T-helper 1 cell treated with Interleukin-12 subunit alpha and Interleukin-12 subunit beta and Interleukin-4 antibody, amounts not matched to agents 30 ng/mL and 1 ng/mL, for 36 hours (primary cell): ENCODE measurements at regions not wholly inside any gene's neighbourhood (a gene's known extent, or its start where the extent isn't known, plus 50 kb on each side); places are given as distances from the start of the nearest gene placed in this dataset.

Experiments used
- intact Hi-C: fragments of 100-400 bp; cut with micrococcal nuclease; formaldehyde crosslinking; loops from one replicate; pipeline ENCODE4 v1.15.1; 2024

DNA sequence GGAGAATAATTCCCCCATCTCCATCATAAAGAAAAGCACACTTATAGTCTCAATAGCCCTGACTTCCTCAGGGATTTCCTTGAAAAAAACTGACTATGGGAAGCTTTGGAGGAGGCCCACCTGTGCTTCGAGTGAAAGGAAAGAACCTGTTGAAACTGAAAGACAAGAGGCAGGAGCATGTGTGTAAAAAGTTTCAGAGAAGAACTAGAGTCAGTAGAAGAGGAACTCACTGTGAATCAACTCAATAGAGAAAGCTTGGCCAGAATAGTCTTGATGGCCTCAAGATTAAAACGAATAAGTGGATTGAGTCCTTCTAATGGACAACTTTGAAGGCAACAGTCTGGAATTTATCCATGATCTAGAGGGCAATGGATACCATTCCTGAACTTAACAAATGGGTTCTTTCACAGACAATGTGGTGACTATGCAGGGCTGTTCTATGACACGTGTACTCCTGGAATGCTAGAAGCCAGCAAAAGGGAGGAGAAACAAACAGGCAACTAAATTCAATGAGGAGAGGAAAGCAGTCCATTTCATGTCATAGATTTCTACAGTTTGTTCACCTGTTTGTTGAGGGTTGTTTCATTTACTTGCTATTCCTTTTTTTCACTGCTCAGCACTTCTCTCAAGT is 442.3 kb downstream of the GRB14 start:
- intact Hi-C loops = no loop called here

DNA sequence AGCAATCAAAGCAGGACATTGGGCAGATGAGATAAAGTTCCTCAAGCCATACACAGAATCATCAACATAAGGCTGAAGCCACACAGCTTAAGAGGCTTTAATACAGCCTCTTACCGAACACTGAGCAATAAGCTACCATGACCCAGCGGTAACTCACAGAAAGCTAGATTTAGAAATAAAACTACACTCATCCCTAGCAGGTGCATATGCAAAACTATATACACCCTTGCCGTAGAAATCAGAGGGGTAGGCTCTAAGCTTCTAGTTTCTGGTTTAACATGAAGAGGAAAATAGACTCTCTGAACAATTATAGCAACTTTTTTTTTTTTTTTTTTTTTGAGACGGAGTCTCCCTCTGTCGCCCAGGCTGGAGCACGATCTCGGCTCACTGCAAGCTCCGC is 428.8 kb upstream of the FIGN start:
- intact Hi-C loops = no loop called here

DNA sequence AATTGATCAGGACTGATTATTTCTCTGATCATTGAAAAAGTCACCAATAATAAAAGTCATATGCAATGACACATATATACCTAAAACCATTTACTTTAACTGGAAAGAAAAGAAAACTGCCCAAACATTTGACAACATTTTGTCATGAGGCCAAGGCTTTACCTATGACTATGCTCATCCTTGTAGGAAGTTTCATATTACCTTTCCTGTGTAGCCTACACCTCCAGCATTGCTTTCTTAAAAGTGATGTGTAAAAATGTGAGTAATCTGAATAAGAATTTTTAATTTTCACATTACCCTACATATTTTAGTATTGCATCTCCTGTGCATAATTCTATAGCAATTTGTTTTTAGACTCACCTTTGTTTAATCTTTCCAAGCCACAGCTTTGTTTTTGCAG is 419.8 kb upstream of the FIGN start:
- intact Hi-C loops = no loop called here

DNA sequence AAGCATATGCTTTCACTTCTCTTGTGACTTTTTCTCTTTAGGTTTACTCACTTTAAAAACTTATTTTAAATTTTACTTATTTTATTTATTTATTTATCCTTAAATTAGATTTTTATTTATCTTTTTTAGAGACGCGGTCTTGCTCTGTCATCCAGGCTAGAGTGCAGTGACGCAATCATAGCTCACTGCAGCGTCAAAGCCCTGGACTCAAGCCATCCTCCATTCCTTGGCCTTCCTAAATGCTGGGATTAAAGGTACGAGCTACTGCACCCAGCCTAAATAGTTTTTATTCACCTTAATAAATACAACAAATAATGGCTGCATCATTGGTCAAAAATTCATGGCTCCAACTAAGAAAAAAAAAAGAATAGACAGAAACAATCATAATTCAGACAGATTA is 415.7 kb upstream of the FIGN start:
- intact Hi-C loops = no loop called here

DNA sequence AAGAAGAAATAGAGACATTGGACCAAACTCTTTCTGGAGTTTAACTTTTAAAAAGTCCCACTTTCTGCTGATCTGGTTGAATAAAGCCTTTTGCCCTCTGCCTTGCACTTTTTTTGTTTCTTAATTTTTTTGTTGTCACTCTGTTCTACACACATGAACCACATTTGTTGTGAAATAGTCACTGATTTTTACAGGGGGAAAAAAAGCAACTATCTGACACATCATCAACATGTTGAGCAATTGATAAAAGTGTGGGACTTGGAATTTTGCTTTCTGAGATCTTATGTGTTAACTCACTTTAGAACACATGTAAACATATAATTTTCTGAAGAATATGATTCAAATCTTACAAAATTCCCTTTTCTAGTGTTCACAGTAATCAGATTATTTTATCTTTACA is 414.8 kb upstream of the FIGN start:
- intact Hi-C loops = no loop called here

DNA sequence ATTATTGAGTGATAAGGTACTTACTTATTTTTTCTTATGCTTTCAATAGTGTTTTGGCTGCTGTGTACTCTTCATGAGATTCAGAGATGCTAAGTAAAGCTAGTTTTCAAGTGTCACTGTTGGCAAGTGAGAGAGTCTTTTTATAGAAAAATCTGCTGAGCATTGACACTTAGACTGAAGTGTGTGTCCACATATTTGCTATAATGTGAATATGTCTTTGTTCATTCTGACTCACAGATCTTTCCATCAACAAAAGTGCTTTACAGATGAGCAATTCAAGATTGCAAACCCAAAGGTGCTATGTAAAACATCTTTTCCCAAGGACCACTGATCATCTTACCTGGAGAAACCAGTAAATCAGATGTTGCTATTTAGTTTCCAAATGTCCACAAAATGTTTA is 410.6 kb upstream of the FIGN start:
- intact Hi-C loops = no loop called here

DNA sequence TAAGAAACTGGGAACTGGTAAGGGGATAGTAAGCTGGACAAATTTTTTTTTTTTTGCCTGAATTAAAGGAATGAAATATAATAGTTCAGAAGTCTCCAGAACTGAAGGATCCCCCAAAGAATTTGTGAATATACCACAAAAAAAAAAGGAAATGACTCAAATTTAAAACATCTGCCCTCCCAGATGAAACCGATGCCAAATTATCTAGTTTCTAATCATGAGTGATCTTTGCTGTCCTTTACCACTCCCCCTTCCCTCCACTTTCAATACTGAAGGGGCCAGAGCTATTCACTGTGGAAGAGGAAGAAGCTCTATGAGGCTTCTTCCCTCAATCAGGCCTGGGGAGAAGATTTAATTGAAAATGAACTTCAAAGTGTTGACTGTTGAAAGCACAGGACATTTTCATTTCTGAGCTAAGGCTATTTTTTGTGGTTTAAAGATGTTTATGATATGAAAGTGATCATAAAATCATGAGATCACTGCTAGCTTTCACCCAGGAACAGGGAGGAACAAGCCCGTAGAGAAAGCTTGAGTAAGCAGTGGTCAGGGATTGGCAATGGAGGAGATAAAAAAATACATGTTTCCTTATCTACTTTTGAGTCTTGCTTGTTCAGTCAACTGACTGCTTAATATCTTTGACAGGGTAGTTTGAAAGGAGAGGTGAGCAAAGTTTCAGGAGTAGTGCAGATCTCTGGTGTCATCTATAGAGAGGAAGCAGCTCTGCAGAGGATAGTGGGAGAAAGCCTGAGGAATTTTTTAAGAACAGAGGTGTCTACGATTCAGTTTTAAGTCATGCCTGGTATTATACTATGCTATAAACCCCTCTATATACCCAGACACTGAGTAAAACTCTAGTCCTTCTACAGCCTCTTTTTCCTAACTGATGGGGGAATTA is 409.5 kb upstream of the FIGN start:
- intact Hi-C loops = no loop called here

DNA sequence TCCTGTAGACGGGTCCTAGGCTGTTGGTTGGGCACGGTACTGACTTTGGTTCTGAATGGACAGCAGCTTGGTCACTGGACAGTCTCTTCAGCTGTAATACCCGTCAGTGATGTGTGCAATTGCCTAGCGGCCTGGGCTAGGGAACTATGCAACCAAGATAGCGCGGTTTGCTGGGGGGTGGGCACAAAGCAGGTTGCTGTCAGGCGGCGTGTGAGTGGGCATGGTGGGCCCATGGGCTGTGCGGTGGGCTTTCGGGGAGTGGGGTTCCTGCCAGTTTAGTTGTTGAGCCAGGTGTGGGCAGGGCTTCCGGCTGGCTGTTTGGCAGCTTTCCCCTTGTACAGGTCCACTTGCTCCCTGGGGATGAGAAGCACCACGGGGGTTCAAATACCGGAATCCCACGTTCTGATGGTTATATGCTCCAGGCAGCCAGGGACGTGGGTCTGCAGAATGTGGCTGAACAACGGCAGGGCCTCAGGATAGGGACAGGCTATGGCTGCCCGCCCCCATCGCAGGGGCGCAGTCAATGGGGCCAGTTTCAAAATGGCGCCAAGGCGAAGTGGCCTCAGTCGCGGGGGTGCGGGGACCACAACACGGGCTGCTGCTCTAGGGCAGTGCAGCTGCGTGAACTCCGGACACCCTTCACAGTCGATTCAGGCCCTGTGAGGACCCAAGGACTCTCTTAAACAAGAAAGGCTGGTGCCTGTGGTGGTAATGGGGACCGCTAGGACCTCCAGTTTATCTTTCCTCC is 407.5 kb upstream of the FIGN start:
- intact Hi-C loops = no loop called here

DNA sequence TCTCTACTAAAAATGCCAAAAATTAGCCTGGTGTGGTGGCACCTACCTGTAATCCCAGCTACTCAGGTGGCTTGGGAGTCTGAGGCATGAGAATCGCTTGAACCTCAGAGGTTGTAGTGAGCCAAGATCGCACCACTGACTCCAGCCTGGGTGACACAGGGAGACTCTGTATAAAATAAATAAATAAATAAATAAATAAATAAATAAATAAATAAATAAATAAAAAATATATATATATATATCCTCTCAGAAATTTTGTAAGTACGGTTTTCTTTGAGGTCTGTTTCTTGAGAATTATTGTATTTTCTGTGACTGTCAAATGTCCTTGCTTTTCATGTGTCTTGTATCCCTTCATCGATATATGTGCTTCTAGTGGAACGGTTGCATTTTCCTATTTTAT is 406.9 kb upstream of the FIGN start:
- intact Hi-C loops = no loop called here

DNA sequence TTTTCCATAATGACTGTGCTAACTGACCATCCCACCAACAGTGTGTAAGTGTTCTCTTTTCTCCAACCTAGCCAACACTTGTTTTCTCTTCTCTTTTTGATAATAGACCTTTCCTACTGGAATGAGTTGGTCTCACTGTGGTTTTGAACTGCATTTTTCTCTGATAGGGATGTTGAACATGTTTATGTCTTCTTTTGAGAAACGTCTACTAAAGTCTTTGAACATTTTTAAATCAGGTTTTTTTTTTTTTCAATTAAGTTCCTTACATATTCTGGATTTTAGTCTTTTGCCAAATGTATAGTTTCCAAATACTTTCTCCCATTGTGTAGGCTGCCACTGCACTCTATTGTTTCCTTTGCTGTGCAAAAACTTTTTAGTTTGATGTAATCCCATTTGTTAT is 405.5 kb upstream of the FIGN start:
- intact Hi-C loops = no loop called here

DNA sequence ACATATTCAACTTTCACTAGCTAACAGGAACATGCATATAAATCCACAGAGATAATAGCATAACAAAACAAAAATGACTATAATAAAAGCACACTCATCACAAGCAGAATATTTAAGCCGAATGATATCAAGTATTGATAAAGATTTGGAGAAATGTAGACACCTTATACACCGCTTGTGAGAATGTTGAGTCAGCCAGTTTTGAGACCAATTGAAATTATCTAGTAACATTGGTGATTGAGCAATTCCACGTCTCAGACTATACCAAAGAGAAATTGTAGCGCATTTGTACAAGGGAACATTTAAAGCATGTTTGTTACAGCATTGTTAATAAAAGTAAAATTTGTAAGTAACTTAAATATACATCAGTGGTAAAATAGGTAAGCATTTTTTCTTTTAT is 402.9 kb upstream of the FIGN start:
- intact Hi-C loops = no loop called here

DNA sequence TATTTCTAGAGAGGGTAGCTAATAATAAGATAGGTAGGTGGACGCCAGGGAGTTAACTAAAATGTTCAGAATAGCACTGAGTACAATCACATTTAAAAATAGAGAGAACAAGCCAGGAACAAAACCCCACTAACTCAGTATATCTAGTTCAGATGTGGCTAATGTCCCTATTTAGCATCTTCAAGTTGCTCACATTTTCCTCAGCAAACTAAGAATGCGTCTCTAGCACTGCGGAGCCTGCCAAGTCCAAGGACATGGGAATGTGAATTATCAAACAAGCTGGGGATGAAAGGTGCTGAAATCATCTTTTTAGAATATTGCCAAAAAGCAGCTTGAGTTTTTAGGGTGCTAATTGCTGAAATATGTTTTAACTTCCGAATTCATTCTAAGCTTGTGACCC is 398.5 kb upstream of the FIGN start:
- intact Hi-C loops = no loop called here

DNA sequence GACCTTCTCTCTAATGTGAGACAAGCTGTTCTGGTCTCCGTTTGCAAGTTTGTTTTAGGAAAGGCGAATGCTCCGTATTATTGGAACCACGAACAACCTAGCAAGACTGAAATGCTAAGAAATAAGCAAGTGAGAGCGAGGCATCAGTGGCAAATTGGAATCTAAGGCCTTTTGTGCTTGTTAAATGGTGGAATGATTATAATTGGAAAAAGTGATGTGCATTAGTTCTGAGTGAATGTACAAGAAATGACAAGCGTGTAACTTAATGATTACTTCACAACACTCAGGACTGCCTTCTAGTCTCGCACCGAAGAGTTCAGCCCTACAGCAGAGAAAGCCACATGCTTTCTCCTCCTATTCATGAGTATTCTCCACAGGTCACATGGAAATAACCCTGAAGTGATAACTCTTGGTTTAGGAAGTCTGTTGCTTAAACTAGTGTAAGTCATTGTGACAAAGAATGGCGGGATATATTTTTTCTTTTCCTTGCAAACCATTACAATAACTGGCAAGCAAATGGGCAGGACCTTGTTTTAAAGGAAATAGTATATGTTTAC is 392.2 kb upstream of the FIGN start:
- intact Hi-C loops = no loop called here

DNA sequence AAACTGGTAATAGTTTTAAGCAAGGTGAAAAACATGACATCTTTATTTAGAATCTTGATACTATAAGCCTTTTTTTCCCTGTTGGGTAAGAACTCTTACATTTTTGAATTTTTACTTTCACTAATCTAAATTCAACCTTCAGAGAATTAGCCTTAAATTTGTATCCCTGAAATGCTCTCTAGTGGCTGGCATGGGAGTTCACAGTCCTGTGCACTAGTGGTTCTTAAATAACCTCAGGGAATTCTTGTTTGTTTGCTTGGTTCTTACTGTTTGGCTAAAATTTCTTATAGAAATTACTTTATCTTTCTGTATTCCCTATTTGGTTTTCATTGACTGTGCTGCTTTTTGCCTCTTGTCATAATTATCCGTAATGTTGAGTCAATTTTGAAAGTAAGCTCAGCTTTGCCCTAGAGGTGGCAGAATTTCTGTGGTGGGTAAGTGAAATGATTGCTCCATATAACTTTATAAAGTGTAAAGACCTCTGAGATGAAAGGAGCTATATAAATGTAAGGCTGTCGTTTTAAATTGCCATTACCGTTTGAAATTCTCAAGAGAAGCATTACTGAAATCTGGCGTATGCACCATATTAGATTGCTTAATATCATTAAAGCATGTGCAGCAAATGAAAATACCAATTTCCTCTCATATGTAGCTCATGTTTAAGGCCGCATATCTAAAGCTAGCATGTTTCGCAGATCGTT is 391.3 kb upstream of the FIGN start:
- intact Hi-C loops = no loop called here

DNA sequence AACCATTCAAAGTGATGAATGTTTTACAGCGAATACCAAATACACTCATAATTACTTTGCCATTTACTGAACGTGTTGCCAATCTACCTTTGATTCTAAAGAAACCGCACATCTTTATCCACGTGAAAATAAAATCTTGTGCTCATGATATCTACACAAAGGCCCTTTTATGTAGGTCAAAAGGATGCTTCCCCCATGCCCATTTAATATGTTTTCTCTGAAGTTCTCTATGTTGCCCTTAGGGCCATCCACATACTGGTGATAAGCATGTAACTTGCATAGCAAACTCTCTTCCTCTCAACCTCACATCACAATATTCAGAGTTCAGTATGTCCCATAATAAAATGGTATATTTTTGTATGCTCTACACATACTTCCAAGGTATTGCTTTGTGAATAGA is 380.0 kb upstream of the FIGN start:
- intact Hi-C loops = no loop called here

DNA sequence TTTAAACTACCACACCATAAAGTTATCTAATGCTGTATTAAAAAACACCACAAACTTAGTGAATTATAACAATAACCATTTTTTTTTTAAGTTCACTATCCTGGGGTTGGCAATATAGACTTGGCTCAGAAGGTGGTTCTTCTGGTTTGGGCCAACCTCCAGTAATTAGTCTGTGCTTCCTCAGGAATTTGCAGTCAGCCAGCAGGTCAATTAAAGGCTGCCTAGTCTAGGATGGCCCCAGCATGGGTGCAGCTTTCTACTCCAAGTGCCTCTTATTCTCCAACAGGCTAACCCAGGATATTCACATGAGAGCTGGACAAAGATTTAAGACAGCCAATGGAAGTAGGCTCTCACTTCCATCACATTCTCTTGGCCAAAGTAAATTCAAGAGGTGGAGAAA is 379.1 kb upstream of the FIGN start:
- intact Hi-C loops = no loop called here

DNA sequence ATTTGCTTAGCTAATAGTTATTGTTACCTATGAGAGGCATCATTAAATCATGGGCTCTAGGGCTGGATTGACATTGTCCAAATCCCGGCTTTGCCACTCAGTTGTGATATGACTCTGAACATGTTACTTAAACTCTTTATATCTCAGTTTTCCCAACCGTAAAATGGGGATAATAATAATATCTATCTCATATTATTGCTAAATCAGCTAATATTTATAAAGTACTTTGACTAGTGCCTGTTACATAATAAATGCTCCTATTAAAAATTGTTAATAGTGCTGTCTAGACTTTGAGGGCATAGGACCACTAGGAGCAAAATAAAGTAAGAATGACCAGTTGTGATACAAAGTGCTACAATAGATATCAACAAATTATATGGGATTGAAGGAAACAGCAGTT is 376.3 kb upstream of the FIGN start:
- intact Hi-C loops = no loop called here

DNA sequence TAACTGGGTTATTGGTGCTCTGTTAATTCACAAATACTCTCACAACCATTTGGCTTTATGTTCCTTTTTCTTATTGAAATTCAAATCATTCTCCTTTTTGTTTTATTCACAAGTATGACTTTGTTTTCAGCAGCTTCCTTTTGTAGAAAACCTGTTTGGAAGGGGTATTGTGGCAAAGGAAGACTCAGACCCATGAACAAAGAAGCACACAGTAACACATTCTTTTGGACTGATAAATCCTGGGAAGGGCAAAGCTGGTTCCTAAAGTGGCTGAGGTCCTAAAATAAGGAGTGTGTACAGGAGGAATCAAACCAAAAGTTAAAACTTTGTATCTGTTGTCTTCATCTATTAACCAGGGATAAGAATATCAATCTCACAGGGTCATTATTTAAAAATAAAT is 374.7 kb upstream of the FIGN start:
- intact Hi-C loops = no loop called here

DNA sequence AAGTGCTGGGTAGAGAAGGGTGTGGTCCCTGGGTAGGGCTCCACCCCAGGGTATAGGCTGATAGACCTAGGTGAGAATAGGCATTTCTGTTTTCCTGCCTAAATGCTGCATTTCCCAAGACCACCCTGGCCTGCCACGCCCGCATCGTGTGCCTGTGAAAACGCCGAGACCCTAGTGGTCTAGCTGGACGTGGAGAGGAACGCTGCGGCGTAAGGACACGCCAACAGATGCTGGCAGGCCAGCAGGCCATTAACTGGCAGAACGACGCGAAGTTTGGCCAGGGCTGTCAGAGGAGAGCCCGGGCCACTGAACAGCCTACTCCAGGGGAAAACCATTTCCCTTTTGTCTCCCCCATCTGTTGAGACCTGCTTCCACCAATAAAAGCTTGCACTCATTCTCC is 373.2 kb upstream of the FIGN start:
- intact Hi-C loops = no loop called here

DNA sequence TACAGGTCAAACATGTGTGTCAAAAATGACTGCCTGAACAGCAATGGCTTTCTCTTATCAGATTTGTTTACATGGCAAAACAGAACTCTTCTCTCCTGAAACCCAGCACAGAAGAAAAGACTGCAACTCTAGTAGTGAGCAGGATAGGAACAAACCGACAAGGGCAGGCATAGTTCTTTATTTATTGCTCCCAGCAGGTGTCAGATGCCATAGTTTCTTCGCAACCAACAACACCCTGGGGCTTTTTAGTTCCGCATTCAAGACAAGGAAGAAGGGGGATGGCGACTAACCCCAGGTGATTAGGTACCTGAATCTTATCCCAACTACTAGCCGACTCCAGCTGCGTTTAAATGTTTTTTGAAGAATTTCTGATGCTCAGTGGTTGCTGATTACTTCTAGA is 367.5 kb upstream of the FIGN start:
- intact Hi-C loops = no loop called here

DNA sequence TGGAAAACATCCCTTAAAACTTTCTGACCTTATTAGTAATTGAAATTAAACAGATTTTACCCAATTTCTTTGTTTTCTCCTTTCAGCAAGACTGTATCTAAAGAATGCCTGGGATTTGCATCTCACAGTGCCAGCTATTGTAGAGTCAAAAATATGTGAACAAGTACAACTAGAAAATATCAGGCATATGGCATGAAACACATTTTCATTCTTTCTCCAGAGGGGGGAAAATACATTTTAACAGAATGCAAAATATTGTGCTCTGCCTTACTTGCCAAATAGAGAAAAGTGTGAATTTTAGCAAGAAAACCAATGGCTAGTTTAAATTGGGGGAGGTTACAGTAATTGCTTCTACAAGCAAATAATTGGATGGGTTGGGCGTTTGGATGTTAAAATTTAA is 366.6 kb upstream of the FIGN start:
- intact Hi-C loops = no loop called here

DNA sequence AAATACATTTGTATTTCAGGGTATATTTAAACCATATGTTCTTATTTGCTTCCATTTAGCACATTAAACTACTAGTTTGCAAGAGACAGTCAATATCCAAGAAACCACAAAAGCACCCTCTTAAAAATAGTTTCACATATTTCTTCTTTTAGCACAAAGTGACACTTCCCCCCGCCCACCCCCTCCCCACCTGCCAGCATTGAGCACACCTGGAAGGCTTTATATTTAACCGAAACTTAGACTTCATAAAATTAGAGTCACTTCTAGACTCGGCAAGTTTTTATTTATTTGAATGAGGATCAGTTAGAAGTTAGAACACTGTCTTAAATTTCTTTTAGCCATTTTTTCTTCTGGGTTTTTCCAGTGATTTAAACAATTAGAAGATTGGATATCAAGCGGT is 355.9 kb upstream of the FIGN start:
- intact Hi-C loops = no loop called here
